Fibroblast of lung (primary cell): ENCODE measurements at regions not wholly inside any gene's neighbourhood (a gene's known extent, or its start where the extent isn't known, plus 50 kb on each side); places are given as distances from the start of the nearest gene placed in this dataset.

Experiments used
- DNase-seq, 2 donors: peaks; one replicate each; pipeline versions ENCODE4 v3.0.0 to v3.0.0-alpha.2; 2010; ENCODE audit warnings: low read depth in 2 of 2
- H2AFZ ChIP-seq: 2 replicates; pipeline ENCODE4 v1.5.1; 2012; ENCODE audit warnings: low read length, control low read depth, inconsistent platforms
- H3K27ac ChIP-seq: 2 replicates; pipeline ENCODE4 v1.5.1; 2011; ENCODE audit warnings: low read length, control low read depth; ENCODE audit not compliant: insufficient read depth
- H3K27me3 ChIP-seq: 2 replicates; pipeline ENCODE4 v1.5.1; 2011; ENCODE audit warnings: mild to moderate bottlenecking, low read length; ENCODE audit not compliant: control insufficient read depth, insufficient read depth
- H3K36me3 ChIP-seq: 2 replicates; pipeline ENCODE4 v1.5.1; 2011; ENCODE audit warnings: low read length; ENCODE audit not compliant: control insufficient read depth, insufficient read depth
- H3K4me1 ChIP-seq: 2 replicates; pipeline ENCODE4 v1.5.1; 2011; ENCODE audit warnings: low read length; ENCODE audit not compliant: control insufficient read depth, insufficient read depth; ENCODE audit errors: extremely low read depth
- H3K4me2 ChIP-seq: 2 replicates; pipeline ENCODE4 v1.5.1; 2011; ENCODE audit warnings: low read length, control low read depth; ENCODE audit not compliant: insufficient read depth; ENCODE audit errors: extremely low read depth
- H3K4me3 ChIP-seq, 4 experiments: fragments of 200-600 bp in 1 of 4; sonication (generic) in 1 of 4; replicated peaks in 1 of 4; 2 replicates each; pipeline ENCODE4 v1.5.1; 2011 to 2016; ENCODE audit warnings: low read length in 4 of 4, low read depth in 3 of 4, mild to moderate bottlenecking in 3 of 4, control low read depth in 2 of 4, inconsistent platforms in 1 of 4, mixed read lengths in 1 of 4; ENCODE audit not compliant: insufficient read depth in 1 of 4; ENCODE audit errors: control extremely low read depth in 1 of 4
- H3K79me2 ChIP-seq: 2 replicates; pipeline ENCODE4 v1.5.1; 2012; ENCODE audit warnings: mild to moderate bottlenecking, low read length, inconsistent platforms; ENCODE audit not compliant: control insufficient read depth, insufficient read depth
- H3K9ac ChIP-seq: 2 replicates; pipeline ENCODE4 v1.5.1; 2011; ENCODE audit warnings: mild to moderate bottlenecking, low read length, control low read depth; ENCODE audit not compliant: insufficient read depth
- H3K9me3 ChIP-seq: 2 replicates; pipeline ENCODE4 v1.5.1; 2012; ENCODE audit warnings: low read depth, low read length; ENCODE audit not compliant: control insufficient read depth, insufficient read depth
- H4K20me1 ChIP-seq: 2 replicates; pipeline ENCODE4 v1.5.1; 2011; ENCODE audit warnings: low read length; ENCODE audit not compliant: control insufficient read depth, insufficient read depth; ENCODE audit errors: extremely low read depth
- CTCF ChIP-seq, 2 donors: IDR thresholded peaks in 1 of 2; conservative IDR thresholded peaks in 1 of 2; 1 replicate in 1 of 2; 2 replicates in 1 of 2; pipeline ENCODE4 v1.5.1; 2011 to 2012; ENCODE audit warnings: low read length in 2 of 2, control low read depth in 1 of 2, inconsistent platforms in 1 of 2, low read depth in 1 of 2, mild to moderate bottlenecking in 1 of 2
- EZH2 ChIP-seq: IDR thresholded peaks from 2 replicates; pipeline ENCODE4 v1.5.1; 2012; ENCODE audit warnings: low read length, control low read depth, mild to moderate bottlenecking; ENCODE audit errors: missing control alignments

- TF ChIP-seq CTCF (conservative IDR thresholded peaks at IDR 0.05 in 1 of 2, IDR thresholded peaks at IDR 0.05 in 1 of 2; ENCODE audit: low read depth in 1 of 2, low read length in 2 of 2) (no peak), EZH2 (no peak)
- Histone ChIP-seq H3K9ac (no peak overlapping the region), H2AFZ (no peak overlapping the region), H3K27ac (no peak overlapping the region), H3K36me3 (no peaks in the 10 kb centered on the region), H3K9me3 (no peaks in the 10 kb centered on the region), H3K4me1 (no peaks in the 10 kb centered on the region), H3K4me3 (no peak overlapping the region), H3K4me2 (no peak overlapping the region), H4K20me1 (no peaks in the 10 kb centered on the region), H3K27me3 (no peaks in the 10 kb centered on the region), H3K79me2 (no peaks in the 10 kb centered on the region)
- peak; percentile 5 to 69 for DNase-seq
These were observed 140.5 kb downstream of the ARL4A start for GRCh38 chr7:12827920-12828319.

- no peak for TF ChIP-seq EZH2
- no peak for TF ChIP-seq CTCF (conservative IDR thresholded peaks at IDR 0.05 in 1 of 2, IDR thresholded peaks at IDR 0.05 in 1 of 2; ENCODE audit: low read depth in 1 of 2, low read length in 2 of 2)
- no peak overlapping the region for H3K4me3 ChIP-seq
- no peak overlapping the region for H3K9ac ChIP-seq
- no peak overlapping the region for H3K4me2 ChIP-seq
- H3K4me1 ChIP-seq = no peaks in the 10 kb centered on the region
- no peaks in the 10 kb centered on the region for H3K9me3 ChIP-seq
- DNase-seq = no peak
- no peak overlapping the region for H3K27ac ChIP-seq
- no peak overlapping the region for H2AFZ ChIP-seq
- no peaks in the 10 kb centered on the region for H3K36me3 ChIP-seq
- no peaks in the 10 kb centered on the region for H4K20me1 ChIP-seq
- H3K27me3 ChIP-seq = no peaks in the 10 kb centered on the region
- no peaks in the 10 kb centered on the region for H3K79me2 ChIP-seq
These were observed 143.6 kb downstream of the ARL4A start for GRCh38 chr7:12831024-12831423.

GRCh38 chr7:12833829-12834228 lies 146.4 kb downstream of the ARL4A start:
- Histone ChIP-seq H3K27ac (no peak overlapping the region), H4K20me1 (no peaks in the 10 kb centered on the region), H3K4me3 (no peak overlapping the region), H3K79me2 (no peaks in the 10 kb centered on the region), H3K27me3 (no peaks in the 10 kb centered on the region), H3K4me2 (no peak overlapping the region), H3K9ac (no peak overlapping the region), H3K4me1 (no peaks in the 10 kb centered on the region), H2AFZ (no peak overlapping the region), H3K36me3 (no peaks in the 10 kb centered on the region), H3K9me3 (no peaks in the 10 kb centered on the region)
- TF ChIP-seq CTCF (conservative IDR thresholded peaks at IDR 0.05 in 1 of 2, IDR thresholded peaks at IDR 0.05 in 1 of 2; ENCODE audit: low read depth in 1 of 2, low read length in 2 of 2) (no peak), EZH2 (no peak)
- no peak for DNase-seq
